ENCODE measurements at regions not wholly inside any gene's neighbourhood (a gene's known extent, or its start where the extent isn't known, plus 50 kb on each side); places are given as distances from the start of the nearest gene placed in this dataset.

DNA sequence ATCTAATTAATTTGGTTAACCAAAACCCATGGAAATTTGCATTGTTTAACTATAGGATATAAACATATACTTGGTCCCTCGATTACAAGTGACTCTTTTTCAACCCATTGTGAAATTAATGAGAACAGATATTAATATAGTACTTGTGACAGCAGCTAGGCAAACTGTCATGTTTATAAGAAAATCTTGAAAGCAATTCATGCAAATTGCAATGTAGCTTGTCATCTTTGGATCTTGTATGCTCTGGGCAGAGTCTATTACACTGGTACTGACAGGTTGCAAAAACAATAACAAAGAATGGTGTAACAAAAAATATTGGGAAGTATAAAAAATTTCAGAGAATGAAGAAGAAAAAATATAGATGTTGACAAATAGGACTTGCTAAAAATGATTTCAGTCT lies 941.0 kb downstream of the DNAH5 start:
- TF ChIP-seq, protein P1, sequence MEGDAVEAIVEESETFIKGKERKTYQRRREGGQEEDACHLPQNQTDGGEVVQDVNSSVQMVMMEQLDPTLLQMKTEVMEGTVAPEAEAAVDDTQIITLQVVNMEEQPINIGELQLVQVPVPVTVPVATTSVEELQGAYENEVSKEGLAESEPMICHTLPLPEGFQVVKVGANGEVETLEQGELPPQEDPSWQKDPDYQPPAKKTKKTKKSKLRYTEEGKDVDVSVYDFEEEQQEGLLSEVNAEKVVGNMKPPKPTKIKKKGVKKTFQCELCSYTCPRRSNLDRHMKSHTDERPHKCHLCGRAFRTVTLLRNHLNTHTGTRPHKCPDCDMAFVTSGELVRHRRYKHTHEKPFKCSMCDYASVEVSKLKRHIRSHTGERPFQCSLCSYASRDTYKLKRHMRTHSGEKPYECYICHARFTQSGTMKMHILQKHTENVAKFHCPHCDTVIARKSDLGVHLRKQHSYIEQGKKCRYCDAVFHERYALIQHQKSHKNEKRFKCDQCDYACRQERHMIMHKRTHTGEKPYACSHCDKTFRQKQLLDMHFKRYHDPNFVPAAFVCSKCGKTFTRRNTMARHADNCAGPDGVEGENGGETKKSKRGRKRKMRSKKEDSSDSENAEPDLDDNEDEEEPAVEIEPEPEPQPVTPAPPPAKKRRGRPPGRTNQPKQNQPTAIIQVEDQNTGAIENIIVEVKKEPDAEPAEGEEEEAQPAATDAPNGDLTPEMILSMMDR (IDR thresholded peaks at IDR 0.05): no peak

DNA sequence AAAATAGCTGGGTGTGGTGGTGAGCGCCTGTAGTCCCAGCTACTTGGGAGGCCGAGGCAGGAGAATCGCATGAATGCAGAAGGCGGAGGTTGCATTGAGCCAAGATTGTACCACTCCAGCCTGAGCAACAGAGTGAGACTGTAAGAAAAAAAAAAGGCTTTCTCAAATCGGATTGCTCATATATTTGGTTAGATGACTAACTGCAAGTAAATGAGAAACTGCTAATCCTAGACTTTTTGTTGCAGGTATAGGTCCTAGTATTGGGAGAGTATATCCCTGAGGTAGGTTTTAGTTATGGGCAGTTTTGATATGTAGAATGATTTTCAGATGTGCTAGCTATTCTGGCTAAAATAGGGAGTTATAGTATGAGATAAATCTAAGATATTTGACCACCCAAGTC lies 944.8 kb downstream of the DNAH5 start:
- Mint-ChIP-seq H3K27me3 (ENCODE audit: insufficient read depth) (no peaks in the 10 kb centered on the region), H3K36me3 (ENCODE audit: low read depth) (no peaks in the 10 kb centered on the region), H3K4me3 (no peak overlapping the region), H3K27ac (no peak overlapping the region), H3K9me3 (peaks cover 24% of the 10 kb centered on the region), H3K4me1 (ENCODE audit: low read depth) (no peaks in the 10 kb centered on the region)
- TF ChIP-seq, protein P1 (IDR thresholded peaks at IDR 0.05): no peak
- DNase-seq: no peak

More for the DNA sequence above, 941.0 kb downstream of the DNAH5 start:
- Mint-ChIP-seq H3K36me3 (ENCODE audit: low read depth) (no peaks in the 10 kb centered on the region), H3K27ac (no peak overlapping the region), H3K4me3 (no peak overlapping the region), H3K9me3 (peaks cover 42% of the 10 kb centered on the region), H3K27me3 (ENCODE audit: insufficient read depth) (no peaks in the 10 kb centered on the region), H3K4me1 (ENCODE audit: low read depth) (no peaks in the 10 kb centered on the region)
- no peak for DNase-seq

DNA sequence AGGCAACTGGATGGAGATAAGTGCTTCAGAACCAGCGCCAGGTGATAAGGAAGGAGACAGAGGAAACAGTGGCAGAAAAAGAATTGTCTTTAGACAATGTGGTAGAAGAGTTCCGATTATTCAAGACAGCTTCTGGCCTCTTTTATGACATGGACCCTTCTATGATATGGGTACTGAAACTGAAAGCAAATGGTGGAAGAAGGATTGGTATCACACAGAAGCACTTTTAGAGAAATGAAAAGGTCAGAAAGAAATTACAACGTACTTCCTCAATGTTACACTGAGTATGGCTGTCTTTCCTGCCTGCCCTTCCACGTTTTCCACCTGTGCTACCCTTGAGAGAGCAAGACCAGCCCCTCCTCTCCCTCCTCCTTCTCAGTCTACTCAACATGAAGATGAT lies 959.3 kb downstream of the DNAH5 start:
- no peak overlapping the region for H3K27ac Mint-ChIP-seq
- H3K36me3 Mint-ChIP-seq (ENCODE audit: low read depth): no peaks in the 10 kb centered on the region
- TF ChIP-seq, protein P1 (IDR thresholded peaks at IDR 0.05): no peak
- H3K4me3 Mint-ChIP-seq: no peak overlapping the region
- no peak for DNase-seq
- H3K4me1 Mint-ChIP-seq (ENCODE audit: low read depth): no peaks in the 10 kb centered on the region
- H3K27me3 Mint-ChIP-seq (ENCODE audit: insufficient read depth): no peaks in the 10 kb centered on the region
- H3K9me3 Mint-ChIP-seq: peaks cover 30% of the 10 kb centered on the region

DNA sequence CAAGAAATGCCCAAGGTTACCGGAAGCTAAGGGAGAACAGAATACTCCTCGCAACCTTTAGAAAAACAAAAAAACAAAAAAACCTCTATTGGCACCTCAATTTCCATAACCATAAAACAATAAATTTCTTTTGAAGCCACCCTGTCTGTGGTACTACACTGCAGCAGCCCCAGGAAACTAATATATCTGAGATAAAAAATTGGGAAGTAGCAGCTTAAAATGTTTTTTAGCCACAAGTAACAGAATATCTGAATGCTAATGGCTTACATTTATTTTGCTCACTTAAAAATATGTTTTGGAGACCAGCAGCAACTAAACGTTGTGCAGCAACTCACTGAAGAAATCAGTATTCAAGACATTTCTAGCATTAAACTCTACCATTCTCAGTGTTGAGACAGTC lies 969.6 kb downstream of the DNAH5 start:
- Mint-ChIP-seq H3K4me3 (no peak overlapping the region), H3K27ac (no peak overlapping the region)

DNA sequence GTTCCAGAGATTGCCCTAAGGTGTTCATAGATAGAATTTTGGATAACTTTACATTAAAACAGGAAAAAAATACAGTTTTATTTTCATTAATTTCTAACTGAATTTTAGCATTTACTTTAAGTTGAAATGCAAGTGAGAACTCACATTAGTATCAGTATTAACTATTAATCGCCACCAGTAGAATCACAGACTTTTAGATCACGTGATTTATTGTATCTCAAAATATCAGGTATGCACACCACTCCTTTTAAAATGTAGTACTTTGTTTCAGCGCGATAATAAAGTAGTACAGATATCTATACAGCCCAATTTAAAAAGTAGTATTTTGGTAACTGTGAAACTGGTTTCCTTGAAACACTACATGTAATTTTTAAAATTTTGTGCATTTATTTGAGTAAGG lies 978.7 kb downstream of the DNAH5 start:
- Mint-ChIP-seq H3K4me1 (ENCODE audit: low read depth) (no peaks in the 10 kb centered on the region), H3K36me3 (ENCODE audit: low read depth) (no peaks in the 10 kb centered on the region), H3K27me3 (ENCODE audit: insufficient read depth) (no peaks in the 10 kb centered on the region), H3K4me3 (no peak overlapping the region), H3K9me3 (peaks cover 17% of the 10 kb centered on the region), H3K27ac (no peak overlapping the region)
- TF ChIP-seq, protein P1 (IDR thresholded peaks at IDR 0.05): no peak
- DNase-seq: no peak

More for the DNA sequence above, 969.6 kb downstream of the DNAH5 start:
- H3K27me3 Mint-ChIP-seq (ENCODE audit: insufficient read depth): no peaks in the 10 kb centered on the region
- H3K9me3 Mint-ChIP-seq: peaks cover 6% of the 10 kb centered on the region; the same call in 1 of the 2 replicates
- no peaks in the 10 kb centered on the region for H3K4me1 Mint-ChIP-seq (ENCODE audit: low read depth)
- no peaks in the 10 kb centered on the region for H3K36me3 Mint-ChIP-seq (ENCODE audit: low read depth)
- DNase-seq: no peak
- TF ChIP-seq, protein P1 (IDR thresholded peaks at IDR 0.05): no peak

DNA sequence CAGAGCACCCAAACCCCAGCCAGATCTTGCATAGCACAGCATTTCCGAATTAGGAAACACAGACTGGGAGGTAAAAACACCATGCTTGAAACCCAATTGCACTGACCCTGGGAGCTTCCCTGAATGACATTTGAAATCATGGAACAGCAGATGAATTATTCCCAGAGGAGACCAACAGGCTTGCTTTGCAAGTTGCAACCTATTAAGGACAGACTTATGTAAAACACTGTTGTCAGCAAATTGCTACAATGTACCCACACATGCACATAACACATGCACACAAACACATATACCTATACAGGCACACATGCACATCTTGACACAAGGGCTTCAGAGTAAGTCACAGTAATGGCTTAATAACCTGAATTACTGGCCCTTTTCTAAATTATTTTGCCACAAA lies 984.8 kb downstream of the DNAH5 start:
- TF ChIP-seq, protein P1 (IDR thresholded peaks at IDR 0.05): no peak
- DNase-seq: no peak
- Mint-ChIP-seq H3K27ac (no peak overlapping the region), H3K36me3 (ENCODE audit: low read depth) (no peaks in the 10 kb centered on the region), H3K4me3 (no peak overlapping the region), H3K9me3 (peaks cover 10% of the 10 kb centered on the region), H3K27me3 (ENCODE audit: insufficient read depth) (no peaks in the 10 kb centered on the region), H3K4me1 (ENCODE audit: low read depth) (no peaks in the 10 kb centered on the region)
